ENCODE measurements at regions not wholly inside any gene's neighbourhood (a gene's known extent, or its start where the extent isn't known, plus 50 kb on each side); places are given as distances from the start of the nearest gene placed in this dataset.
A peak's percentile ranks its signal among the peaks of the same experiment; 100 is the strongest.

- no peak overlapping the region for H2BK12ac ChIP-seq (ENCODE audit: low read length)
- no peak overlapping the region for H2BK5ac ChIP-seq (ENCODE audit: low read length)
- no peaks in the 10 kb centered on the region for H3K4me1 ChIP-seq (ENCODE audit: control insufficient read depth in 2 of 2, insufficient read depth in 1 of 2, low read depth in 1 of 2, low read length in 2 of 2)
- H3K27me3 ChIP-seq (ENCODE audit: control insufficient read depth in 3 of 3, insufficient read depth in 3 of 3, low read depth in 1 of 3, low read length in 3 of 3) = no peaks in the 10 kb centered on the region
- no CpG with 5 or more reads among the region's 4 CpGs for WGBS, 2 donors (ENCODE audit: extremely low coverage in 2 of 2, insufficient read length in 2 of 2, insufficient replicate concordance in 1 of 2)
- no peak overlapping the region for H2AK5ac ChIP-seq (ENCODE audit: low read depth, low read length)
- H4K8ac ChIP-seq (ENCODE audit: low read depth, low read length) = no peak overlapping the region
- no peaks in the 10 kb centered on the region for H3K36me3 ChIP-seq (replicated peaks in 1 of 2; ENCODE audit: control insufficient read depth in 2 of 2, insufficient read depth in 2 of 2, low read length in 2 of 2)
- no peak overlapping the region for H2BK15ac ChIP-seq (ENCODE audit: low read length)
- no peak overlapping the region for H3K4me3 ChIP-seq (ENCODE audit: low read length in 2 of 2)
- no peak overlapping the region for H3K14ac ChIP-seq (ENCODE audit: low read length)
- no peak overlapping the region for H4K91ac ChIP-seq (ENCODE audit: low read depth, low read length, poor library complexity)
- no peak overlapping the region for H3K27ac ChIP-seq (replicated peaks; ENCODE audit: low read length)
- no peak for DNase-seq (ENCODE audit: low spot score)
- H2AFZ ChIP-seq (ENCODE audit: low read length) = no peak overlapping the region
- no peak overlapping the region for H3K9ac ChIP-seq (ENCODE audit: low read depth, low read length, poor library complexity)
- H3K23ac ChIP-seq (ENCODE audit: low read depth, low read length, poor library complexity) = no peak overlapping the region
- H3K9me3 ChIP-seq (replicated peaks in 1 of 2; ENCODE audit: control insufficient read depth in 2 of 2, insufficient read depth in 1 of 2, low read depth in 1 of 2, low read length in 2 of 2) = peaks cover 0 to 3% of the 10 kb centered on the region in 2 donors
- no peak overlapping the region for H2BK120ac ChIP-seq (ENCODE audit: low read depth, low read length)
- no peak overlapping the region for H3K18ac ChIP-seq (ENCODE audit: low read length)
- H3K79me1 ChIP-seq (ENCODE audit: low read depth, low read length) = no peaks in the 10 kb centered on the region
- H3K4ac ChIP-seq (ENCODE audit: low read length) = no peak overlapping the region
- no peak overlapping the region for H3K4me2 ChIP-seq (ENCODE audit: insufficient read depth, low read length, poor library complexity, severe bottlenecking)
Observed at GRCh38 chr18:1917569-1917968, 653.7 kb downstream of the METTL4 start.

GRCh38 chr18:1922066-1922465 lies 649.2 kb downstream of the METTL4 start:
- Histone ChIP-seq H2AFZ (ENCODE audit: low read length) (no peak overlapping the region), H2AK5ac (ENCODE audit: low read depth, low read length) (no peak overlapping the region), H2BK120ac (ENCODE audit: low read depth, low read length) (no peak overlapping the region), H3K4me3 (ENCODE audit: low read length in 2 of 2) (no peak overlapping the region), H3K27ac (replicated peaks; ENCODE audit: low read length) (no peak overlapping the region), H3K27me3 (ENCODE audit: control insufficient read depth in 3 of 3, insufficient read depth in 3 of 3, low read depth in 1 of 3, low read length in 3 of 3) (no peaks in the 10 kb centered on the region), H2BK12ac (ENCODE audit: low read length) (no peak overlapping the region), H3K36me3 (replicated peaks in 1 of 2; ENCODE audit: control insufficient read depth in 2 of 2, insufficient read depth in 2 of 2, low read length in 2 of 2) (no peaks in the 10 kb centered on the region), H4K8ac (ENCODE audit: low read depth, low read length) (no peak overlapping the region), H3K4me1 (ENCODE audit: control insufficient read depth in 2 of 2, insufficient read depth in 1 of 2, low read depth in 1 of 2, low read length in 2 of 2) (no peaks in the 10 kb centered on the region), H3K4me2 (ENCODE audit: insufficient read depth, low read length, poor library complexity, severe bottlenecking) (no peak overlapping the region), H3K9me3 (replicated peaks in 1 of 2; ENCODE audit: control insufficient read depth in 2 of 2, insufficient read depth in 1 of 2, low read depth in 1 of 2, low read length in 2 of 2) (no peaks in the 10 kb centered on the region), H3K4ac (ENCODE audit: low read length) (no peak overlapping the region), H4K91ac (ENCODE audit: low read depth, low read length, poor library complexity) (no peak overlapping the region), H3K18ac (ENCODE audit: low read length) (no peak overlapping the region), H2BK5ac (ENCODE audit: low read length) (no peak overlapping the region), H2BK15ac (ENCODE audit: low read length) (no peak overlapping the region), H3K79me1 (ENCODE audit: low read depth, low read length) (no peaks in the 10 kb centered on the region), H3K9ac (ENCODE audit: low read depth, low read length, poor library complexity) (no peak overlapping the region), H3K23ac (ENCODE audit: low read depth, low read length, poor library complexity) (no peak overlapping the region), H3K14ac (ENCODE audit: low read length) (no peak overlapping the region)
- DNase-seq (ENCODE audit: low spot score) = no peak

GRCh38 chr18:1928711-1929110 lies 642.6 kb downstream of the METTL4 start:
- no peak overlapping the region for H3K27ac ChIP-seq (replicated peaks; ENCODE audit: low read length)

GRCh38 chr18:1929720-1930119 lies 641.6 kb downstream of the METTL4 start:
- WGBS, 2 donors (ENCODE audit: extremely low coverage in 2 of 2, insufficient read length in 2 of 2, insufficient replicate concordance in 1 of 2) = no CpG with 5 or more reads among the region's 5 CpGs
- Histone ChIP-seq H2AFZ (ENCODE audit: low read length) (no peak overlapping the region), H2BK15ac (ENCODE audit: low read length) (no peak overlapping the region), H3K4me2 (ENCODE audit: insufficient read depth, low read length, poor library complexity, severe bottlenecking) (no peak overlapping the region), H3K9me3 (replicated peaks in 1 of 2; ENCODE audit: control insufficient read depth in 2 of 2, insufficient read depth in 1 of 2, low read depth in 1 of 2, low read length in 2 of 2) (no peaks in the 10 kb centered on the region), H2AK5ac (ENCODE audit: low read depth, low read length) (peak overlapping the region; percentile 14), H2BK5ac (ENCODE audit: low read length) (no peak overlapping the region), H2BK120ac (ENCODE audit: low read depth, low read length) (no peak overlapping the region), H3K18ac (ENCODE audit: low read length) (peak overlapping the region; percentile 55), H3K14ac (ENCODE audit: low read length) (no peak overlapping the region), H3K4me1 (ENCODE audit: control insufficient read depth in 2 of 2, insufficient read depth in 1 of 2, low read depth in 1 of 2, low read length in 2 of 2) (no peaks in the 10 kb centered on the region), H3K36me3 (replicated peaks in 1 of 2; ENCODE audit: control insufficient read depth in 2 of 2, insufficient read depth in 2 of 2, low read length in 2 of 2) (no peaks in the 10 kb centered on the region), H3K23ac (ENCODE audit: low read depth, low read length, poor library complexity) (peak overlapping the region; percentile 26), H4K8ac (ENCODE audit: low read depth, low read length) (no peak overlapping the region), H3K9ac (ENCODE audit: low read depth, low read length, poor library complexity) (no peak overlapping the region), H4K91ac (ENCODE audit: low read depth, low read length, poor library complexity) (peak overlapping the region; percentile 1), H3K4me3 (ENCODE audit: low read length in 2 of 2) (no peak overlapping the region), H2BK12ac (ENCODE audit: low read length) (no peak overlapping the region), H3K79me1 (ENCODE audit: low read depth, low read length) (no peaks in the 10 kb centered on the region), H3K27me3 (ENCODE audit: control insufficient read depth in 3 of 3, insufficient read depth in 3 of 3, low read depth in 1 of 3, low read length in 3 of 3) (no peaks in the 10 kb centered on the region), H3K27ac (replicated peaks; ENCODE audit: low read length) (no peak overlapping the region), H3K4ac (ENCODE audit: low read length) (no peak overlapping the region)
- DNase-seq (ENCODE audit: low spot score) = no peak

More at GRCh38 chr18:1928711-1929110, 642.6 kb downstream of the METTL4 start:
- no peak overlapping the region for H2BK120ac ChIP-seq (ENCODE audit: low read depth, low read length)
- WGBS, 2 donors (ENCODE audit: extremely low coverage in 2 of 2, insufficient read length in 2 of 2, insufficient replicate concordance in 1 of 2) = no CpG with 5 or more reads among the region's 6 CpGs
- no peak overlapping the region for H3K9ac ChIP-seq (ENCODE audit: low read depth, low read length, poor library complexity)
- no peak overlapping the region for H3K23ac ChIP-seq (ENCODE audit: low read depth, low read length, poor library complexity)
- no peak overlapping the region for H2AFZ ChIP-seq (ENCODE audit: low read length)
- no peak overlapping the region for H4K91ac ChIP-seq (ENCODE audit: low read depth, low read length, poor library complexity)
- no peaks in the 10 kb centered on the region for H3K4me1 ChIP-seq (ENCODE audit: control insufficient read depth in 2 of 2, insufficient read depth in 1 of 2, low read depth in 1 of 2, low read length in 2 of 2)
- peak overlapping the region; percentile 24 for H3K18ac ChIP-seq (ENCODE audit: low read length)
- no peaks in the 10 kb centered on the region for H3K79me1 ChIP-seq (ENCODE audit: low read depth, low read length)
- no peak overlapping the region for H2BK12ac ChIP-seq (ENCODE audit: low read length)
- H3K36me3 ChIP-seq (replicated peaks in 1 of 2; ENCODE audit: control insufficient read depth in 2 of 2, insufficient read depth in 2 of 2, low read length in 2 of 2) = no peaks in the 10 kb centered on the region
- no peak overlapping the region for H4K8ac ChIP-seq (ENCODE audit: low read depth, low read length)
- H3K9me3 ChIP-seq (replicated peaks in 1 of 2; ENCODE audit: control insufficient read depth in 2 of 2, insufficient read depth in 1 of 2, low read depth in 1 of 2, low read length in 2 of 2) = no peaks in the 10 kb centered on the region
- no peak overlapping the region for H2BK5ac ChIP-seq (ENCODE audit: low read length)
- H3K4me3 ChIP-seq (ENCODE audit: low read length in 2 of 2) = no peak overlapping the region
- no peak overlapping the region for H3K14ac ChIP-seq (ENCODE audit: low read length)
- no peak overlapping the region for H2BK15ac ChIP-seq (ENCODE audit: low read length)
- H3K27me3 ChIP-seq (ENCODE audit: control insufficient read depth in 3 of 3, insufficient read depth in 3 of 3, low read depth in 1 of 3, low read length in 3 of 3) = no peaks in the 10 kb centered on the region
- no peak overlapping the region for H2AK5ac ChIP-seq (ENCODE audit: low read depth, low read length)
- no peak overlapping the region for H3K4ac ChIP-seq (ENCODE audit: low read length)
- DNase-seq (ENCODE audit: low spot score) = no peak
- no peak overlapping the region for H3K4me2 ChIP-seq (ENCODE audit: insufficient read depth, low read length, poor library complexity, severe bottlenecking)
